RWPE2 (cell line): ENCODE measurements at regions not wholly inside any gene's neighbourhood (a gene's known extent, or its start where the extent isn't known, plus 50 kb on each side); places are given as distances from the start of the nearest gene placed in this dataset.

ENCODE experiments used
- ATAC-seq: fragments of 200-7000 bp; cut with Tn5 transposase; 3 replicates; pipeline ENCODE4 v1.9.1; 2021; ENCODE audit warnings: low read depth
- DNase-seq: peaks from one replicate; pipeline ENCODE4 v3.0.0-alpha.2; 2020; ENCODE audit warnings: low spot score
- H3K27ac ChIP-seq: fragments of 450-650 bp; 2 replicates; pipeline ENCODE4 v1.5.1; 2017; ENCODE audit warnings: mild to moderate bottlenecking; ENCODE audit not compliant: poor library complexity, severe bottlenecking
- H3K27me3 ChIP-seq: fragments of 250-450 bp; sonication (Bioruptor Pico); 2 replicates; pipeline ENCODE4 v1.5.1; 2021; ENCODE audit warnings: mild to moderate bottlenecking, moderate library complexity; ENCODE audit not compliant: insufficient read depth, poor library complexity, severe bottlenecking
- H3K36me3 ChIP-seq: fragments of 250-450 bp; sonication (Bioruptor Pico); 2 replicates; pipeline ENCODE4 v1.5.1; 2020; ENCODE audit warnings: low read depth, mild to moderate bottlenecking, moderate library complexity
- H3K4me1 ChIP-seq: fragments of 250-450 bp; sonication (Bioruptor Pico); 2 replicates; pipeline ENCODE4 v1.5.1; 2021; ENCODE audit warnings: mild to moderate bottlenecking, moderate library complexity; ENCODE audit not compliant: insufficient read depth, poor library complexity, severe bottlenecking
- H3K4me3 ChIP-seq: fragments of 250-450 bp; sonication (Bioruptor Pico); 2 replicates; pipeline ENCODE4 v1.5.1; 2021; ENCODE audit warnings: mild to moderate bottlenecking, moderate library complexity; ENCODE audit not compliant: severe bottlenecking
- H3K9me3 ChIP-seq: fragments of 250-450 bp; sonication (Bioruptor Pico); 2 replicates; pipeline ENCODE4 v1.5.1; 2021; ENCODE audit warnings: mild to moderate bottlenecking, moderate library complexity; ENCODE audit not compliant: severe bottlenecking
- CTCF ChIP-seq: fragments of 450-650 bp; IDR thresholded peaks from one replicate; pipeline ENCODE4 v1.5.1; 2017; ENCODE audit warnings: mild to moderate bottlenecking, moderate library complexity; ENCODE audit not compliant: poor library complexity, severe bottlenecking

- Histone ChIP-seq H3K27ac (no peak overlapping the region), H3K36me3 (no peaks in the 10 kb centered on the region), H3K4me3 (no peak overlapping the region), H3K4me1 (peaks cover 4% of the 10 kb centered on the region), H3K27me3 (no peaks in the 10 kb centered on the region), H3K9me3 (no peaks in the 10 kb centered on the region)
- no peak for DNase-seq
- TF ChIP-seq CTCF, result no peak
- peak; percentile 62; the same call in 2 of the 3 replicates for ATAC-seq
Observed at GRCh38 chr5:115402822-115403577, 106.5 kb upstream of the CCDC112 start.

- Histone ChIP-seq H3K4me1 (peaks cover 4% of the 10 kb centered on the region), H3K27me3 (no peaks in the 10 kb centered on the region), H3K9me3 (no peaks in the 10 kb centered on the region), H3K27ac (no peak overlapping the region), H3K36me3 (no peaks in the 10 kb centered on the region), H3K4me3 (no peak overlapping the region)
- no peak for ATAC-seq
- DNase-seq, result no peak
- TF ChIP-seq CTCF, result no peak
Observed at GRCh38 chr5:115402092-115402491, 105.6 kb upstream of the CCDC112 start.

- no peak for TF ChIP-seq CTCF
- no peak for DNase-seq
- H3K27ac ChIP-seq, result no peak overlapping the region
- H3K4me1 ChIP-seq, result peaks cover 4% of the 10 kb centered on the region
- no peaks in the 10 kb centered on the region for H3K27me3 ChIP-seq
- ATAC-seq, result peak; percentile 86
- no peaks in the 10 kb centered on the region for H3K36me3 ChIP-seq
- no peaks in the 10 kb centered on the region for H3K9me3 ChIP-seq
- no peak overlapping the region for H3K4me3 ChIP-seq
Observed at GRCh38 chr5:115398719-115399118, 102.3 kb upstream of the CCDC112 start.

GRCh38 chr5:115396688-115397087 lies 100.2 kb upstream of the CCDC112 start:
- ATAC-seq (no peak), DNase-seq (no peak)
- H3K9me3 ChIP-seq, result no peaks in the 10 kb centered on the region
- no peaks in the 10 kb centered on the region for H3K27me3 ChIP-seq
- H3K4me1 ChIP-seq, result no peaks in the 10 kb centered on the region
- TF ChIP-seq CTCF, result no peak
- no peak overlapping the region for H3K27ac ChIP-seq
- no peaks in the 10 kb centered on the region for H3K36me3 ChIP-seq
- H3K4me3 ChIP-seq, result no peak overlapping the region

- DNase-seq, result no peak
- H3K36me3 ChIP-seq, result no peaks in the 10 kb centered on the region
Observed at GRCh38 chr5:115396081-115396480, 99.6 kb upstream of the CCDC112 start.

More at GRCh38 chr5:115396081-115396480, 99.6 kb upstream of the CCDC112 start:
- no peaks in the 10 kb centered on the region for H3K4me1 ChIP-seq
- no peaks in the 10 kb centered on the region for H3K9me3 ChIP-seq
- no peak for TF ChIP-seq CTCF
- ATAC-seq, result no peak
- no peak overlapping the region for H3K4me3 ChIP-seq
- H3K27me3 ChIP-seq, result no peaks in the 10 kb centered on the region
- H3K27ac ChIP-seq, result no peak overlapping the region
